ENCODE measurements at regions not wholly inside any gene's neighbourhood (a gene's known extent, or its start where the extent isn't known, plus 50 kb on each side); places are given as distances from the start of the nearest gene placed in this dataset.

DNA sequence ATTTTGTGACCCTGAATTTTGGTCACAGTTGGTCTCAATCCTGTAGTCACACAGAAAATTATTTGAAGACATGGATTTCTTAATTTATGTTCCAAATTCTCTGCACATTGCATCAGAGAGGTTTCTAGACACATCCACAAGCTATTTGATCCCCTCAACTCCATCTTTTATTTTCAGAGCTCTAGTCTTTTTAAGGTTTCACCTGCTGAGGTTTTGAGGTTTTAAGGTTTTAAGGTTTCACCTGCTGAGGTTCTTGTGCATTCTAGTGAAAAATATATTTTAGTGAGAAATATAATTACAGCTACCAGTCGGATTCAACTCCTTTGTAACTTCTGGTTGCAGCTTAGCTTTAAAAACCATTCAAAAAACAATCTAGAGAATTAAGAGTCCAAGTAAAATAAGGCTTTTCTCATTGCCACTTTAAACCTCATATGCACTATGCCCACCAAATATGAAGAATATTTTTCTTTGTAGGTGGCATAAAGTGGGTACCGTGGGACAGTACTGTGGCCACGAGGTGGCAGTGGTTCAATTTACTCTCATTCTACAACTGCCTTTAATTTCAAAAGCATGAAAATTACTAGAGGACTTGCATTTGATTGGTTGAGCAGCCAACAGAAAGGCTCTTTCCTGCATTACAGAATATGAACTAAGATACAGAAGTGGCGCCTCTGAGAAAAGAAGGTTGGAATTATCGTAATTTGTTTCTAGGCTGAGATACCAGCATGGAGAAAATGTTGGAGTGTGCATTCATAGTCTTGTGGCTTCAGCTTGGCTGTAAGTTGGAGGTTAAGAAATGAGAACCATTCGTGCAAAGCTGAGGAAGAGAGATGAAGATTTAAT lies 366.5 kb upstream of the OR4E1 start:
- peak; percentile 23 for DNase-seq (ENCODE audit: low spot score)

DNA sequence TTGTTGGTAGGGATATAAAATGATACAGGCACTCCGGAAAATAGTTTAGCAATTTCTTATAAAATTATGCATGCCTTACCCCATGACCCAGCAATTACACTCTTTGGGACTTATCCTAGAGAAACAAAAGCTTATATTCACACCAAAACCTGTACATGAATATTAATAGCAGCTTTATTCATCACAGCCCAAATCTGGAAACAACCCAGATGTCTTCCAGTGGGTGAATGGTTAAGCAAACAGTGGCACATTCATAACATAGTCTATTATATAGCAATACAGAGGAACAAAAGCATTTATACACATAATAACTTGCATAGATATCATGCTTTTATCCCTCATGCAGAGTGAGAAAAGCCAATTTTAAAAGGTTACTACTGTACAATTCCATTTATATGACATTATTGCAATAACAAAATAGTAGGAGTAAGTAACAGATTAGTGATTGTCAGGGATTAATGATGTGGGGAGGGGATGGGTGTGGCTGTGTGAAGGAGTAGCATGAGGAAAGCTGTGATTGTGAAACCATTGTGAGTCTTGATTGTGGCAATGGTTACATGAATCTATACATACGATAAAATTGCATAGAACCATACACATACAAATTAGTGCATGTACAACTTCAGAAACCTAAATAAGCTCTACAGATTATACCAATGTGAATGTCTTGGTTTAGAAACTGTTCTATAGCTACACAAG lies 363.1 kb upstream of the OR4E1 start:
- DNase-seq (ENCODE audit: low spot score), result no peak

DNA sequence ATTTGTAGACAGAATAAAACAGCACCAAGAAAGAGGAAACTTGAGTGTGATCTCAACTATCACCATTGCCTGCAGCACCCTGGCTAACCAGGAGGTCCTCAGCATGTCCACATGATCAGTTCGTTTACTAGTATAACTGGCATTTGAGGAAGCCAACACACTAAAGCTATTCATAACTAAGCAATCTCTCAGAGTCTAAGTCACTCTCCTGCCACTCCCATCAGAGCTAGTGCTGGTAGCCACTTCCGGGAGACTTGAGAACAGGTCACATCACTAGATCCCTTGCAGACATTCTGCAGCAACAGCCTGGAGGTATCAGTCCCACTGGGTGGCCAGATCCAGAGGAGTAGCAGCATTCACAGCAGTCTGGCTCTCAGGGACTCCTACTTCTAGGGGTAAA lies 352.9 kb upstream of the OR4E1 start:
- DNase-seq (ENCODE audit: low spot score), result no peak

DNA sequence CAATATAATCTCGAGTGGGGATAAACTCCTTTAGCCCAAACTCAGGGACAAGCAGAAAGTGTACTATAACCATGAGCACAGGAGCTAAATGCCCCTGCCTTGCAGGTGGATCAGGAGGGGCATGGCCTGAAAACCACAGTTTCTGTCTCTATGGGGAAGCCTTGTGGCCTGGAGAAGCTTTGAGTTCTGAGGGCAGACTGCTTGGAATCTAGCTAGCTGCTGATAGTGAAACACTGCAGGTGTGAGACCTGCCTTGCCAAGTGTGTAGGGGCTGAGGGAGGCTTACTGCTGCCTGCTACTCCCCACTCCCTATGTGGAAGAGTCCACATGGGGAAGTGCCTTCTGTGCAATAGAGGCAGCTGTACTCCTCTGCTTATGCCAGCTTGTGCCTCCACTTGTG lies 352.3 kb upstream of the OR4E1 start:
- DNase-seq (ENCODE audit: low spot score), result no peak

DNA sequence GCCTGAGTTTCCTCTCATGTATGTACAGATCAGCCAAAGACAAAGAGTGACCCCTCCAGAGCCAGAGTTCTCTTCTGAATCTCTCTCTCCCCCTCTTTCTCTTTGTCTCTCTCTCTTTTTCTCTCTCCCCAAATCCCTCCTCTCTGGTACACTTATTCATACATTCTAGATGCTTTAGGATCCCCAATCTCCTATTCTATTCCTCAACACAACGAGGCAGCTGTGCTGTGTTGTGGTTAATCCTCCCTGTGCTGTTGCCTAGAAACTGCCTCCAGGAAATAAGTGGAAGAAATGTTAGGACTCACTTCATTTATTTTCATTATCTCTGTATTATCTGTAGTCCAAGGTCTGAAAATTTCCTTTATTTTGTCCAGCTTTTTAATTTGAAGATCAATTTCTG lies 350.5 kb upstream of the OR4E1 start:
- DNase-seq (ENCODE audit: low spot score), result no peak

DNA sequence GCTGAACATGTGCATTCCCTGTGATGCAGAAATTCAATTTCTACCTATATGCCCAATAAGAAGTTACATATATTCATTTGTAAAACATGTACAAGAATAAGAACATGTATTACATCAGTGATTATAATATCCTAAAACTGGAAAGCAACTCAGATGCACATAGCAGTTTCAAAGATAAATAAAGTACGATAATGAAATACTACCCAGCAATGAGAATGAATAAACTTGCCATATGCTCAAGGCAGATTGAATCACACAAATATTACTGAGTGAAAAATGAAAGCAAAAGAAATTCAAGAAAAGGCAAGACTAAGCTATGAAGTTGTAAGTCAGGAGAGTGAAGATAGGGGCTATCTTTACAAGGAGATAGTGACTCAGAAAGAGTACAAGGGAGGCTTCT lies 345.3 kb upstream of the OR4E1 start:
- no peak for DNase-seq (ENCODE audit: low spot score)

DNA sequence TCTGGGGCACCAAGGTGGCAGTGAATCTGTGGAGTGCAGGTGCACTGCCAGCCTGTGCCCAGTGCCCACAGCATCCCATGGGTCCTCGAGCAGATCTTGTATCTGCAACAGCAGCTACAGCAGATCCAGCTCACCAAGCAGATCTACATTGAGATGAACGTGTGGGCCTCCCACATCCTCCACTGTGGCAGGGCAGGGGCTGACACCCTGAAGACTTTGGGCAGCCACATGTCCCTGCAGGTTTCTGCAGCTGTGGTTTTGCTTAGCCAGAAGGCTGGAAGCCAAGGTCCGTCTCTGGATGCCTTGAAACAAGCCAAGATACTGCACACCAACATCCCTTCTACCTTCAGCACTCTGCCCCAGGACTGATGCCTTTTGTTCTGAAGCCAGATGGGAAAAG lies 338.8 kb upstream of the OR4E1 start:
- DNase-seq (ENCODE audit: low spot score), result no peak

DNA sequence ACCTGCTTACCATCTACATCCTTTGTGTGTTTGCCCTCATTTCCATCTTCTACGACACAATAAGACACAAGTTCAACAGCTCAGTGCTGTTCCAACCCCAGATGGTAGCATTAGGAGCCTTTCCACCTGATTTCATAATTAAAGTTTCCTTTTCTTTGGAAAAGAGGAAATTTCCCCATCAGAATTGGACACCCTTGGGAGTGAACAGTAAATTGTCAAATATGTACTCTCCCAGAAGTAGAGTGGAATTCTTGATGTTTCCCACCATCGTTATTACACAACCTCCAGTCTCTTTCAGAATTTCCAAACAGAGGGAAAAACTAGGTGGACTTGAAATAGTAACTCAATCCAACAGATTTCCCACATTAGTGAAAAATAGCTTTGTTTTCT lies 337.6 kb upstream of the OR4E1 start:
- DNase-seq (ENCODE audit: low spot score), result no peak

DNA sequence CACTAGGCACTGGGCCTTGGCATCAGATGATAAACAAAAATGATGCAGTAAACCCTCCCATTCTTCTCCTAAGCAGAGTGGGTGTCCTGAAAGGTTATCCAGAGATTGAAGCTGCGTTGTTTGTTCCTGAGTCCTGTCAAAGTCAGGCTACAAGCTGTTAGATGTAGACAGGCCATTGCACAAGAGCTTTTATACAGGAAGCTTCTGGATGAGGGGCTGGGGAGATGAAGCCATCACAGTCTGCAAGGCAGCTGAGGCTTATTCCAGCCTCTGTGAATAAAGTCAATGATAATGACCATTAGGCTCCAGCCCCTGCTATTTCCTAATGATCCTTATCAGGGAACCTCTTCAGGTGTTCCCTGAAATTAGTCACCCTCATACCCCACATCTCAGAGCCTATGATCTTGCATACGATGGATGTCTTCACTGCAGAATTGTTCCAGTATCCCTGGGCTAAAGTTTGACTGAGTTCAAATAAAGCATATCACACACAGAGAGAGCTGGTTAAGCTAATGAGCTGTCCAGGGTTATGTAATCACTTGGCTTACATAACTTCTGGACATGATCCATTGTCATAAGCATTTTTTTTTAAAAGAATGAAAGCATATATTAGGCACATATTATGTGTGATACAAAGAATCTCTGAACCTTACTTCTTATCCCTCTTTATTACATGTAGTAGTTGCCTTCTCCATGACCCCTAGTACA lies 337.1 kb upstream of the OR4E1 start:
- no peak for DNase-seq (ENCODE audit: low spot score)

DNA sequence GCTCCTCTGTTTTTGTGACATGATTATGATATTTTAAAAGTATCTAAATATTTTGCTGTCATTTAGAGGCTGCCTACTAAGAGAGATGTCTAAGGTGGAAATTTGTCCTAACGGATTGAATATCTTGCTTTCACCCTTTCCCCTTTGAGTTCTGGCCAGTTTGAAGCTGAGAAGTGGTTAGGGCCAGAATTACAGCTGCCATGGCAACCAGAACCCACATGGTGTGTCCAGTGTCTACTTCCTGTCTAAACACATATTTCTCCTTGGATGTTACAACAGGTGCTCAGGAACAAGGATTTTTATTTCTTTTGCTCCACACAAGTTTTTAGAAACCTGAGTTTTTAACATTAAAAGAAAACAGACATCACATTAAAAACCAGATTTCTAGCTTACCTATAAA lies 335.1 kb upstream of the OR4E1 start:
- no peak for DNase-seq (ENCODE audit: low spot score)

DNA sequence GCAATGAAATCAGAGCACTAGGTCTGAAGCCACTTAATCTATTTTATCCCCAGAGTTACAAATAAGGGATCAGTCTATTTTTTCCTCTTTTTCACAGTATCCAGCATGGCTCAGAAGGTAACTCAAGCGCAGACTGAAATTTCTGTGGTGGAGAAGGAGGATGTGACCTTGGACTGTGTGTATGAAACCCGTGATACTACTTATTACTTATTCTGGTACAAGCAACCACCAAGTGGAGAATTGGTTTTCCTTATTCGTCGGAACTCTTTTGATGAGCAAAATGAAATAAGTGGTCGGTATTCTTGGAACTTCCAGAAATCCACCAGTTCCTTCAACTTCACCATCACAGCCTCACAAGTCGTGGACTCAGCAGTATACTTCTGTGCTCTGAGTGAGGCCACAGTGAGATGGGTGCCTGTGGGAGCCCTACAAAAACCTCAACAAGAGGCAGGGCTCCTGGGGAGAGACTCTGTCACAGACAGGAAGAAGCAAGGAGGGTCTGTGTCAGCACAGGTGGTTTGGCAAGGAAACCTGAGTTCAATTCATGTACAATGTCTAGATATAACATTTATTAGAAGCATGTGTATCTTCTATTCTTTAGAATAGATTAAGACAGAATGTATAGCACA lies 334.3 kb upstream of the OR4E1 start:
- DNase-seq (ENCODE audit: low spot score), result no peak

DNA sequence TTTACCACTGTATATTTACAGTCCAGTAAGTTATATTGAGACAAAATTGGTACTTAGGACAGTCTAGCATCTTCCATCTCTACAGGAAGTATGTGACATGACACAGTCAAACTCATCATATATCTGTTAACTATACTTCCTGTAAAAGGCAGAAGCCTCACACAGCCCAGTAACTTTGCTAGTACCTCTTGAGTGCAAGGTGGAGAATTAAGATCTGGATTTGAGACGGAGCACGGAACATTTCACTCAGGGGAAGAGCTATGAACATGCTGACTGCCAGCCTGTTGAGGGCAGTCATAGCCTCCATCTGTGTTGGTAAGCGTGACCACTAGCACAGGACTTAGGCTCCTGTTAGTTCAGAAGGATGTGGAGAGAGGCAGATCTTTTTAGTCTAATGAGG lies 333.7 kb upstream of the OR4E1 start:
- no peak for DNase-seq (ENCODE audit: low spot score)

DNA sequence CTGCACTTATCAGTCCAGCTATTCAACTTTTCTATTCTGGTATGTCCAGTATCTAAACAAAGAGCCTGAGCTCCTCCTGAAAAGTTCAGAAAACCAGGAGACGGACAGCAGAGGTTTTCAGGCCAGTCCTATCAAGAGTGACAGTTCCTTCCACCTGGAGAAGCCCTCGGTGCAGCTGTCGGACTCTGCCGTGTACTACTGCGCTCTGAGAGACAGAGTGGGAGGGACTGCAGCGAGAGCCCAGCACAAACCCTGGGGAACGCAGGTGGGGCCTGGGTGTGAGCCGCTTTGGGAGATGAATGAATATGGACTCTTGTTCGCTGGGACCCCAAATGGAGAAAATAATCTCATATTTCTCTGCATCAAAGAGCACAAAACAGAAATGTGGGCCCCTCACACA lies 329.8 kb upstream of the OR4E1 start:
- DNase-seq (ENCODE audit: low spot score), result no peak

DNA sequence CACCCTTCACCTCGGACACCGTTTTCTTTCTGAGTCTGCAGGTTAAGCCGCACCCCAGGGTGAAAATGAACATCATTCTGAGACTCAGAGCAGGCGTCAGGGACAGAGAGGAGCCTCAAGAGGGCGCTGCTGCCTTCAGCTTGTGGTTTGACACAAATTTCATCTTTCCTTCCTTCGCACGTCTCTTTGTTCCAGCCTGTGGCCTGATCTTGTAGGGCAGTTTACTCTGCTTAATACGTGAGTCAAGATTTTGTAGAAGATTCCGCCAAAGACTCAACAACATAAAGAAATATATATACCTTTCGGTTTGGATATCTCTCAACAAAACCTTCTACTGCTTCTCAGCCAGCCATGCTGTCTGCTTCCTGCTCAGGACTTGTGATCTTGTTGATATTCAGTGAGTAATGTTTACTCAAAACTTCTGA lies 329.3 kb upstream of the OR4E1 start:
- no peak for DNase-seq (ENCODE audit: low spot score)

DNA sequence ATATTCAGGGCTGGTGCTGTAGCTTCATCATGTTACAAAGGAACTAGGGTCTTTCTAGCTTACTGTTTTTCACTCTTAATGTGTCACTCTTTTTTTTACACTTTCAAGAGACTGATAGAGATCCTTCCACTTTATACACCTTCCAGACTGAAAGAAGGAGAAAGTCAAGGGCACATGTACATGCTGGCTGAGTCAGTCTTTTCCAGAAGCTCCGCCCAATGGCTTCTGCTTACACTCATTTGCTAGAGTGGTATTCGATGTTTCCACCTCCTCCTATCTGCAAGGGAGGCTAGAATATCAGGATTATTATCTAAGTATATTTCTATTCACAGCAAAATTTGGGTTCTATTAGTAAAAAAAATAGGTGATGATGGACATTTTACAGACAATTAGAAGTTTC lies 325.8 kb upstream of the OR4E1 start:
- DNase-seq (ENCODE audit: low spot score), result no peak

DNA sequence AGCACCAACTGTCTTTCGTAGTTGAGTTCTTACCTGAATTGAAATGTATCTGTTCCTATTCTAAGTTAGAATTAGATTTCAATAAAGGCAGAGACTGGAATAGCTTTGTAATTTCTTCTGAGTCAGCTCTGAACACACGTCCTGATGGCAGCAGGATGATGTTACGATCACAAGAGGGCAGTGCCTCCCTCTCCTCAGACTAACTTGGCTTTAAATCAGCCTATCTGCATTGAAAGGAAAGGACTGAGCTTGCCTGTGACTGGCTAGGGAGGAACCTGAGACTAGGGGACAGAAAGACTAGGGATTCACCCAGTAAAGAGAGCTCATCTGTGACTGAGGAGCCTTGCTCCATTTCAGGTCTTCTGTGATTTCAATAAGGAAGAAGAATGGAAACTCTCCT lies 323.7 kb upstream of the OR4E1 start:
- no peak for DNase-seq (ENCODE audit: low spot score)

DNA sequence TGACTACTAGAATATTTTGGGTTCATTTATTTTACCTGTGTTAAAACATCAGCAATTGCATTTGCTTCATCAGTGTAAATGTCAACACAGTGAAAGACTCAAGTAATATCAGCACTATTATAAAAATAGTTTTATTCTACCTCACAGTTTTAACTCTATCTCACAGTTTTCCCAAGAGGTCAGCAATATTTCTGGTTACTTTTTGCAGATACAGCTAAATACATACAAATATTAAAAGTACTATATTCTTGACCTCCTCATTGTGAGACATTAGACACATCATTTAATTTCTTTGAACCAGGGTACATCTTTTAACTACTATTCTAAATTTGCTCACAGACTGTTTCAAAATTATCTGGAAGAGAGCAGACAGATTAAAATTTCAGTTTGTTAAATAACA lies 321.7 kb upstream of the OR4E1 start:
- DNase-seq (ENCODE audit: low spot score), result no peak

DNA sequence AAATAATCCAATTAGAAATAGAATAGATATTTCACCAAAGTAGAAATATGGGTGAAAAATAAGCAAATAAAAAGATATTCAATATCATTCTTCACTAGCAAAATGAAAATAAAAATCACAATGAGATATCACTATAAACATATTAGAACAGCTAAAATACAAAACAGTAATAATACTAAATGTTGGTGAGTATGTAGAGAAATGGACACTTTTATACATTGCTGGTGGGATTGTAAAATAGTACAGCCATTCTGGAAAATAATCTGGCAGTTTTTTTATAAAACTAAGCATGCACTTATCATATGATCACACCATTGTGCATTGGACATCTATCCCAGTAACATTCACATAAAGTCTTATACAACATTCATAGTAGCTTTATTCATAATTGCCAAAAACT lies 320.2 kb upstream of the OR4E1 start:
- no peak for DNase-seq (ENCODE audit: low spot score)

DNA sequence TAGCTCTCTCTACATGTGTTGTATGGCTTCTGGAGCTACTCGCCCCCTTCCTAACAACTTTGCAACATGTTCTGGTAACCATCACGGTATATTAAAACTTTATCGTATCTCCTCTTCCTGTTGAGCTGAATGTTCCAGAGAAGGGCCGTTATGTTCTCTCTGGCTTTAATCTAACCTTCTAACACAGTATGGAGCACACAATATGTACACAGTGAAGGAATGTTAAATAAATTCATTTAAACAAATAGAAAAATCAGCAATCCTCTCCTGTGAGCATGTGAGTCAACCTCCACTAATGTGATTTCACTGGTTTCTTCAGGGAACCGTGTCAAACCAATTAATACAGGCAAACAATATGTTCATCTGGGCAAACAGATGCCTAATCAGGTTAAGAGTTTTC lies 319.5 kb upstream of the OR4E1 start:
- no peak for DNase-seq (ENCODE audit: low spot score)

DNA sequence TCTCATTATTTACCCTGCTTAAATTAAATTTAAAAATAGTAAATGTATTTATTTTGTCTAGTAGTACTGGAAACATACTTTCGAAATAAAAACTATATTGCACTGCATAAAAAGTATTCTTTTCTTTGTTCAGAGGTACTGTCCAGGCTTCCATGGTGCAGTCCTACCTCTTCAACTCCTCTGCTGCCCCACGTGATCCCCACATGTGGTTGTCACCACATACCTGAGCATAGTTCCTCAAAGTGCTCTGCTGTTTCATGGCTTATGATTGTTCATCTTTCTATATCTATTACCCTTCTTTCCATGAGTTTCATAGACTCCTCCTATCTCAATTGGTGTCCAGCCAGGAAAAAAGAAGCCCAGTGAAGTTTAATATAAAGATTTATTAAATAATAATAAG lies 317.5 kb upstream of the OR4E1 start:
- no peak for DNase-seq (ENCODE audit: low spot score)

DNA sequence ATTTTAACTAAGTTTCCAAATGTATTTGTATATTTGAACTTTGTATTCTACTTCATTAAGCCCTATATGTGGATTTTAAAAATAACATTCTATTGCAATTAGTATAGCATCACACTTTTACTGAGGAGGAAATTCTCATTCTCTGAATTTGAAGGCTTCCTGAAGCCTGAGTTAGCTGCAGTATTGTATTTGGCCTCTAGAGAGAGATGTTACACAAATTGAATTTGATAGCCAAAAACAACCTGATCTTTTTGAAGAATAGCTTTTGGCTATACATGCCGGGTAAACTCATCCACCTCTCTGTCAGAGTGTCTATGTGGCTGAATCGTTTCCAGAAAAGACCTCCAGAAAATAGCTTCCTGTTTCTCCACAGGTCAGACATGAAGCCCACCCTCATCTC lies 316.5 kb upstream of the OR4E1 start:
- no peak for DNase-seq (ENCODE audit: low spot score)

DNA sequence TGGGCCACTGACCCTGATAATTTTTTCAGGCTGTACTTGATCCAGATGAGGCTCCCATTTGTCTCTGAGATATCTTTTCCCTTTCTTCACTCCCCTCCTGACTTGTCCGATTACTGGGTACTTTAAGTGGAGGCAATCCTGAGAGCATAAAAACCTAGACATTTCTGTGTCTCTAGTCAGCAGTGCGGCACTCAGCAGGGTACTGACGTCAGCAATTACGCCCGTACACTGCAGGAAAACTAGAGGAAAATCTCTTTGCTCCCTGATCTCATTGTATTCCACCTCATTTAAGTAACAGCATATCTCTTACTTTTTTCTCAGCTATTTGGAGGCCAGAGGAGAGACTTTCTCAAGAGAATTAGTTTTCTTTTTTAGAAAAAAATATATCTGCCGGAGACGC lies 315.5 kb upstream of the OR4E1 start:
- DNase-seq (ENCODE audit: low spot score), result no peak

DNA sequence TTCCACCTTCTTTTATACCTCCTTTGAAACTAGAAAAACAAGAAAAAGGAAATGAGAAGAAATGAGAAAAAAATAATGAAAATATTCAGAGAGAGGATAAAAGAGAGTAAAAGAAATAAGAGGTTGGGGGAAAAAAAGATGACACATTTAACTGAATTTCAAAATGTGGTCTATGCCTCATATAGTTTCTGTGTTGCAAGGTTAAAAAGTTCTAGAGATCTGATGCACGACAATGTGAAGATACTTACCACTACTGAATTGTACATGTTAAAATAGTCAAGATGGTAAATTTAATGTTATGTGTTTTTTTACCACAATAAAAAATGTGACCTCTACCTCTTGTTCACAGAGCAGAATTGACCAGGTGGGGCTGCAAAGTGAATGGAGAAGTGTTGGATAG lies 314.8 kb upstream of the OR4E1 start:
- no peak for DNase-seq (ENCODE audit: low spot score)

Data from kidney capillary endothelial cell (primary cell).